Suppressor macrophage treated with lipopolysaccharide for 1 hour (primary cell): ENCODE measurements at regions not wholly inside any gene's neighbourhood (a gene's known extent, or its start where the extent isn't known, plus 50 kb on each side); places are given as distances from the start of the nearest gene placed in this dataset.

Source experiments
- DNase-seq, 3 donors: peaks; one replicate each; pipeline ENCODE4 v3.0.0-alpha.2; 2020 to 2022

- no peak for DNase-seq
Measured at GRCh38 chr2:223107825-223108224, 55.8 kb downstream of the KCNE4 start.

DNA sequence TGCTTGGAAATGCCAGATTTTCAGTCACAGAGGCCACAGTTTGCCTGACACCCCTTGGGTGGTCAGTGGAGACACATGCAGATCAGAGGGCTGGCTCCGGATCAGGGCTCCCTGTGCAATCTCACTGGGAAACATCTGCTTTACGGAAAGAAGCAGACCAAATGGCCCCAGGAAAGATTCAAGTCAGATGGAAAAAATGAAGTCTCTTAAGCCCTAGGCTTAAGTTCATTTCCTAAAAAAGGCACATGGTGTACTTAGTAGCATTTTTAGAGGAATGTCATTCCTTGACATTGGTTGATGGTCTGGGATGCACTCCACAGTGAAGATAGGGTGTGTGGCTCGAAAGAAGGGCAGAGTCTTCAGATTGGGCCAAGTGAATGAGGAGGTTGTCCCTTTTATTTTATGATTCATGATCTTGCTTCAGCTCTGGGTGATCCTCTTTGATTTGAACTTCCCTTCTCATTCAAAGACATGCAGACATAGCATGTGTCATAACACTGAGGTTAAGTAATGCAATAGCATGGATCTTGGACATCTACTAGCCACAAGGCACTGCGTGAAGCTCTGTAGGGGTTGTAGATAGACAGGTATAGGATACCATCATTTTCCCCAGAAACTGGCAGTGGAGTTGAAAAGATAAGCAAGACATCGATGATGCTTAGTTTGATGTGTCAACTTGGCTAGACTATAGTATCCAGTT is 56.5 kb downstream of the KCNE4 start:
- peak; percentile 34 to 70 (median 54) for DNase-seq

DNA sequence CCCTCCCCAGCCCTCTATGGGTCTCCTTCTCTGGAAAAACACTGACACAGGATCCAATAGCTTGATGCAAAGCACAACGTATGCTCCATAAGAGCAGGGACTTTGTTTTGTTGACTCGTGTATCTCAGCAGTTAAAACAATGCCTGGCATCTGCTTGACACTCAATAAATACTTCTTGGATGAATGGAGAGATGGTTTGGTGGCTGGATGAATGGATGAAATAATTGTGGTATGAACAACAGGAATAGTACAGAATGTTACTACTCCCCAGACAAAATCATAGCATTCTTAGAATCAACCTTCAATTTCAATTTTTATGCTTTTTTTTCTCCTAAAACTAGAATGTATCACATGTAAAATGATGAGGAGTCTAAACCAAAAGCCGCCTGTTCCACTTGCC is 57.4 kb downstream of the KCNE4 start:
- no peak for DNase-seq

DNA sequence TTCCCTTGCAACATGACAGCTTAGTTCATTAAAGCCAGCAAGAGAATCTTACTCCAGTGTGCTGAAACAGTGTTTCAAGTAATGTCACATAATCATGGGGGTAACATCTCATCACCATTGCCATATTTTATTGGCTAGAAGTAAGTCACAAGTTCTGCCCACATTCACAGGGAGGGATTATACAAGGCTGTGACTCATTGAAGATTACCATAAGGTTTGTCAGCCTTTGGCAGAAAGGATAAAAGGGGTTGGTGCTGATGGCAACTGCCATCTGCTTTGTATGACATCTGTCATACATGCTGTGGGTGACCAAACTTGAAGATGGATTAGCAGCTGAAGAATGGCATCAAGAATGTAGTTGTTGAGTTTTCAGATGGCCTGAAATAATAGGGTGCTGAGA is 61.2 kb downstream of the KCNE4 start:
- peak; percentile 7 to 28 (median 22) for DNase-seq

DNA sequence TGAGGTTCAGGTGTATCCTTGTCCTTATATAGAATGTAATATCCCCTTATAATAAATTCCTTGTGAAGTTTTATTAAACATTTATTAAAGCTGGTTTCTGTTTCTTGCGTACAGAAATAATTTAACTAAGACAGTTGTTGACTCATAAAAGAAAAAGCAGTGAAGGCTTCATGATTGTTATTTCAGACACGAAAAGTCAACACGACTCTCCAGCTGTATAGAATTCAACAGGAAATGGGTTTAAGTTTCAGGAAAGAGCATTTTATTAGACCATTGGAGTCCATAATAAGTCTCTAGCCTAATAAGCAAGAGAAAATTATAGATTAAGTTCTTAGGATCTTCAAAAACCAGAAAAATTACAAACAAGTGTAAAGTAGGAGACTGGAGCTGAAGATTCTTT is 62.2 kb downstream of the KCNE4 start:
- no peak for DNase-seq

GRCh38 chr2:223114917-223115316 is 62.9 kb downstream of the KCNE4 start:
- no peak for DNase-seq

- DNase-seq = no peak
Measured at GRCh38 chr2:223117533-223117932, 65.5 kb downstream of the KCNE4 start.

GRCh38 chr2:223121283-223121682 is 69.3 kb downstream of the KCNE4 start:
- no peak for DNase-seq

DNA sequence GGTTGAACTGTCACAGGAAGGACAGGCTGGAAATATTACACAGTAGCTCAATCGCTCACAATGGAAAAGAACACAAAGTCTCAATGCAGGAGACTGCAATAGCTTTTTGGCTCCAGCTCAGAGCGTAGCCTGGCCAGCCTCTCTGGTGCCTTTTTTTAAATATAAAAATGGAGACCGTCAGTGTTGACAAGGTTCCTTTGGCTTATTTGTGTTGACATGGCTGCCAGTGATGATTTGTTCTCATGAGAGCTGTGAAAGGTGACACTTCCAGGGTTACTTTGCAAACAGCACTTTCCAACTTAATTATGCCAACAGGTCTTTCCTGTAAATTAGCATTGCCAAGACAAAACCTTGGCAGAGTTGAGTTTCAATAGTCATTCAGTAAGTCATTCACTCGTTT is 70.8 kb downstream of the KCNE4 start:
- no peak for DNase-seq

DNA sequence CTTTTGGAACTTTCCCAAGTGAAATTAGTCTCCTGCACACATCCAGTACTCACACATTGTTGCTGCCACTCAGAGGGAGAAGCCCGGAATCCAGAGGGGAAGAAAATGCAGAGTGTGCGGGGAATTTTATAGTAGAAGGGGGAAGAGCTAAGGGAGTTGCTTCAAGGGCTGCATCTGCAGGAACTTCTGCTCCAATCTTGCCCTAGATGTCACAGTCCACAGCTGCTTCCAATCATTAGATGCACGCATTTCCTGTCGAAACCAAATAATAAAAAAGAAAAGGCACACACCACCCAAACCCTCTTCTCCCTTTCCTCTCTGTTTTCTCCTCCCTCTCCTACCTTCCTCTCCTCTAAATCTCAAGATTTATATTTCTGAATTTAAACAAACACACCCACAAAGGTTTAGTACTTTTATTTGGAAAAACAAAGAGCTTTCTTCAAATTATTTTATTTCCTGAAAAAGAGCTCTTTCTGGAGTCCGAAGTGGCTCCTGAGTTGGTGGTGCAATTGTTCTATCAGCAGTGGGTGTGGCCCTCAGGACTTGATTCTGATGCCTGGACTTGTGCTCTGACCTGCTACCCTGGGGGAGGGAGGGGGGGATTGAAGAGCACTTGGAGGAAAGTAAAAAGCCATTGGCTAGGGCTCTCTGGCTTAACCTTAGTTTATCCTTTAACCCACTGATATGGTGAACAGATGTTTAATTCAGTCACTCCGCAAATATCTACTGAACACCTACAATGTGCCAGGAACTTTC is 72.0 kb downstream of the KCNE4 start:
- DNase-seq = no peak

DNA sequence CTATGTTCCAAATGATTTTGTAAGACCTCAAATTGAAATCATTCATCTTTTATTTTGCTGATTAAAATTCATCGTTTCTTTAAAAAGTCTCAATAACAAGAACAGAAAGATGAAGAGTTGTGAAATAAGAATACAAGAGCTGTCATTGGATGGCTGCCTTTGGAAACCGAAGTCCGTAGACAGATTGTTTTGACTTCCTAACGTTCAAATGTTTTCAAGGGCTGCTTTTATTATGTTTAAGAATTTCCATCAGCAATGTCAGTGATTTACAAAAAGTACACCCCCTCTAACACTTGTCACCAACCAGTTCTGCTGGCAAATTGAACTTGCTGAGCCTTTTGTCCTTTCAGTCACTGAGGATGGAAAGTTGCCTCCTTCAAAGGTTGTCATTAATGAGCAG is 89.6 kb downstream of the KCNE4 start:
- DNase-seq = no peak

- no peak for DNase-seq
Measured at GRCh38 chr2:223142118-223142517, 90.1 kb downstream of the KCNE4 start.

GRCh38 chr2:223147431-223147830 is 95.4 kb downstream of the KCNE4 start:
- DNase-seq = no peak

GRCh38 chr2:223148516-223148915 is 96.5 kb downstream of the KCNE4 start:
- DNase-seq = no peak

GRCh38 chr2:223155956-223156355 is 104.0 kb downstream of the KCNE4 start:
- no peak for DNase-seq

DNA sequence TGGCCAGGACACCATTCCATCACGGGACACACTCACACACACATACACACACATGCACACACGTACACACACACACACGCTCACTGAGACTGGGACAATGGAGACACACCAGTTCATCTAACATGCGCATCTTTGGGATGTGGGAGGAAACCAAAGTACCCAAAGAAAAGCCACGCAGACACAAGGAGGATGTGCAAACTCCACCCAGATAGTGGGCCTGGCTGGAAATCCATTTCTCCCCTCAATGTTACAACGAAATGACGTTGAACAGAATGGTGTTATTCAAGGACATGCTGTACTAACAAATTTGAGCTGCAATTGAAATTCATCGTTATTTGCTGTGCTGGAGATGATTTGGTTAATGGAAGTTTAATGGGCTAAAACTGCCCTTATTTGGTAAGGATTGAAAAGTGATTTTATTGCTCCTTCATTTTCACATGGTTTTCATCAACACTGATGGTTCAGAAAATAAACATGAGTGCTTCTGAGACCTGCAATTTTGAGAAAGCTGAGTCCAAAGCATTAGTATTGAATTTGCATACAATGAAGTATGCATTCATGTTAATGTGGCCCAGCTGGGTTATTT is 110.0 kb downstream of the KCNE4 start:
- no peak for DNase-seq

DNA sequence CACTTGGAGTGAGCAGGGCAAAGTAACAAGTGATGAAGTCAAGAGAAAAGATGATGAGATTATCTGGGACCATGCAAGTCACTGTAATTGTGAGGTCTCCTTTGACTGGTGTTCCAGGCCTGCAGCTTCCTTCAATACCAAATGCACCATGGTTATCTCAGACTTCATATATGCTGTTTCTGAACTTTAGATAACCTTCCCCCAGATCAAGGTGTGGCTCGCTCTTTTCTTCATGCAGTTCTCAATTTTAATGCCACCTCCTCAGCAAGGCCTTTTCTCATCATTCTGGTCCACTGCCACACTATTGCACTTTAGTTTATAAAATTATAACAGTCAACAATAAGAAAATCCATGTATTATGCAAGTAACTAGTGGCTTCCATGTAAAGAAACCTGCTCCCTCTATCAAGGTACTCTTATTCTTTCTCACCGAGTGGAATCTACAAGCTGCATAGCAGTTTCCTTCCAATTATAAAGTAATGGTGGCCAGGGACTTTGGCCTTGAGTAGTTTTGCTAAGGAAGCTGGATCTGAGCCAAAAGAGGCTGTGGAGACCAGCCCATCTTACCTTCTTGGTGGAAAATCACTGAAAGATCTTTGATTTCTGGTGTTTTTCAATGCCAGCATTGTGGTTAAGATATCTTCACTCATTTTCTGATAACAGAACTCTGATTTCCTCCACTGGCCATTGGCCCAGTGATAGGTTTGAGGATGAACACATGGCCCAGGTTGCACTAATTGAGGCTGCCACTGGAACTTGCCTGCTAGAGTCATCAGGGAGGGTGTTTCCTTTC is 113.6 kb downstream of the KCNE4 start:
- DNase-seq = no peak

DNA sequence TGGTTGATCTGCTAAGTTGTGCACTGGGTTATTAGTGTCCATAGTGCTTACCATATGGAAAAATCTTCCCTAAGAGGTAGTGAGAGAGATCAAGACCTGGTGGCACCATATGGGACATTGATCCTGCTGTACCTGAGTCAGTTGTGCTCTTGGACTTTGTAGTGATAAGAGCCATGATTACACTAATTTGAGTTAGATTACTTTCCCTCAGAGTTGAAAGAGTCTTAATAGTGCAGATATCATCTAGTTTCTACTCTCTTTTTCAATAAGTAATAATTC is 114.2 kb downstream of the KCNE4 start:
- no peak for DNase-seq

DNA sequence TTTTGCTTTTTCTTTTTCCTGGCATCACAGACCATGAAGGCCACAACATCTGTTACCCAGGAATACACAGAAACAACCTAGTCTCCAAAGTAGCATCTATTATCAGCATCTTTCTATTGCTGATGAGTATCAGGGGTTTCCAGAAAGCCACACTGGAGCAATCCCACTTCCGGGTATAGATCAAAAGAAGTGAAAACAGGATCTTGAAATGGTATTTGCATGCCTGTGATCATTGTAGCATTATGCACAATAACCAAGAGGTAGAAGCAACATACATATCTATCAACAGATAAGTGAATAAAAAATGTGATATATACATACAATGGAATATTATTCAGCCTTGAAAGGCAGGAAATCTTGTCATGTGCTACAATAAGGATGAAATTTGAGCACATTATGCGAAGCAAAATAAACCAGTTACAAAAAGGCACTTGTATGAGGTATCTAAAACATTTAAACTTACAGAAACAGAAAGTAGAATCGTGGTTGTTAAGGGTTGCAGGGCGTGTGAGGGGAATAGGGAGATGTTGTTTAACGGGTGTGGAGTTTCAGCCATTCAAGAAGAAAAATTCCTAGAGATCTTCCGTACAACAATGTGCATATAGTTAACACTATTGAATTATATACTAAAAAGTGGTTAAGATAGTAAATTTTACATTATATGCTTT is 115.1 kb downstream of the KCNE4 start:
- DNase-seq = no peak

GRCh38 chr2:223169830-223170605 is 118.0 kb downstream of the KCNE4 start:
- no peak for DNase-seq

DNA sequence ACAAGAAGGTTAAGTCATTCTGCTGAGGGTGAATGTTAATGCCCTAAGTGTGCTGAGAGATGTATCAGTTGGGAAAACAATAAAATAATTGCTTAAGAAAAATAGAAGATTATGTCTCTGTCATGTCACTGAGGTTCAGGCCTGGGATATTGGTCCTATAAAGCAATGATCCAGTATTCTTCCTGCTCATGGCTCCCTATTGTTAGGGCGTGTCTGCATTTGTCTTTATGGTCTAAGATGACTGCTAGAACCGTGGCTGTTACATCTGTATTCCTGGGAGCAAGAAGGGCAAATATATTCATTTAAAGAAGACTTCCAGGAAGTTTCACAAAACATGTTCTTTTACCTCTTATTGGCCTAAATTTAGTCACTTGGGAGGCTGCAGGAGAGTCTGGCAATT is 125.0 kb downstream of the KCNE4 start:
- no peak for DNase-seq

- DNase-seq = no peak
Measured at GRCh38 chr2:223180463-223180862, 128.5 kb downstream of the KCNE4 start.
